OCI-LY3 (cell line): ENCODE measurements at regions not wholly inside any gene's neighbourhood (a gene's known extent, or its start where the extent isn't known, plus 50 kb on each side); places are given as distances from the start of the nearest gene placed in this dataset.

Experiments
- H2AFZ ChIP-seq: fragments of 200-600, 300-600 bp; shearing (Covaris generic); 2 replicates; pipeline ENCODE4 v1.6.0; 2014; ENCODE audit warnings: antibody characterized with exemption, low read depth, low read length
- H3K27ac ChIP-seq: fragments of 200-600, 300-600 bp; sonication (generic); 2 replicates; pipeline ENCODE4 v1.5.1; 2014; ENCODE audit warnings: mild to moderate bottlenecking, low read length, moderate library complexity, mixed read lengths
- H3K27me3 ChIP-seq: fragments of 200-600, 300-600 bp; sonication (generic); 2 replicates; pipeline ENCODE4 v1.6.1; 2014; ENCODE audit warnings: low read depth, low read length, mixed read lengths
- H3K36me3 ChIP-seq: fragments of 200-600, 300-600 bp; sonication (generic); replicated peaks from 2 replicates; pipeline ENCODE3; 2014; ENCODE audit warnings: low read depth, low read length, mixed read lengths
- H3K4me1 ChIP-seq: fragments of 300-600, 200-600 bp; sonication (generic); 2 replicates; pipeline ENCODE4 v1.6.1; 2014; ENCODE audit warnings: low read length, mixed read lengths
- H3K4me2 ChIP-seq: fragments of 200-600, 300-600 bp; sonication (generic); 2 replicates; pipeline ENCODE4 v1.6.1; 2014; ENCODE audit warnings: low read length, mixed read lengths
- H3K4me3 ChIP-seq: fragments of 300-600, 200-600 bp; sonication (generic); 2 replicates; pipeline ENCODE4 v1.5.1; 2014; ENCODE audit warnings: antibody characterized with exemption, mild to moderate bottlenecking, low read length, moderate library complexity
- H3K79me2 ChIP-seq: fragments of 300-600, 200-600 bp; shearing (Covaris generic); 2 replicates; pipeline ENCODE4 v1.6.1; 2014; ENCODE audit warnings: mild to moderate bottlenecking, low read length, mixed read lengths
- H3K9ac ChIP-seq: fragments of 300-600, 200-600 bp; shearing (Covaris generic); 2 replicates; pipeline ENCODE4 v1.6.0; 2014; ENCODE audit warnings: mild to moderate bottlenecking, low read length, moderate library complexity
- H3K9me3 ChIP-seq: fragments of 200-600, 300-600 bp; shearing (Covaris generic); 2 replicates; pipeline ENCODE4 v1.6.1; 2014; ENCODE audit warnings: low read length, mixed read lengths; ENCODE audit not compliant: insufficient read depth
- H4K20me1 ChIP-seq: fragments of 200-600, 300-600 bp; sonication (generic); 2 replicates; pipeline ENCODE4 v1.6.1; 2016; ENCODE audit warnings: low read length, mixed read lengths; ENCODE audit not compliant: insufficient read depth
- CTCF ChIP-seq: fragments of 200-600, 300-600 bp; sonication (generic); IDR thresholded peaks from 2 replicates; pipeline ENCODE4 v1.5.1; 2014; ENCODE audit warnings: antibody characterized with exemption, low read length, low read depth
- EZH2phosphoT487 ChIP-seq: fragments of 200-600 bp; shearing (Covaris generic); IDR thresholded peaks from 2 replicates; pipeline ENCODE4 v1.6.1; 2018; ENCODE audit warnings: antibody characterized with exemption, mixed run types, low read depth

GRCh38 chr13:81197483-81197882, 856.6 kb upstream of the SPRY2 start:
- Histone ChIP-seq H3K9ac (no peak overlapping the region), H3K27ac (no peak overlapping the region), H3K4me1 (no peaks in the 10 kb centered on the region), H2AFZ (no peak overlapping the region), H3K4me2 (no peak overlapping the region), H3K4me3 (no peak overlapping the region), H4K20me1 (no peaks in the 10 kb centered on the region), H3K79me2 (no peaks in the 10 kb centered on the region), H3K27me3 (no peaks in the 10 kb centered on the region), H3K36me3 (no peaks in the 10 kb centered on the region), H3K9me3 (no peaks in the 10 kb centered on the region)
- TF ChIP-seq EZH2phosphoT487, result no peak

GRCh38 chr13:81194362-81194761, 853.4 kb upstream of the SPRY2 start:
- H3K36me3 ChIP-seq, result no peaks in the 10 kb centered on the region
- H3K4me1 ChIP-seq, result no peaks in the 10 kb centered on the region
- no peak overlapping the region for H3K9ac ChIP-seq
- H3K27ac ChIP-seq, result no peak overlapping the region
- no peaks in the 10 kb centered on the region for H3K79me2 ChIP-seq
- no peaks in the 10 kb centered on the region for H3K27me3 ChIP-seq
- no peak overlapping the region for H2AFZ ChIP-seq
- TF ChIP-seq EZH2phosphoT487 (no peak), CTCF (no peak)
- no peaks in the 10 kb centered on the region for H4K20me1 ChIP-seq
- no peak overlapping the region for H3K4me3 ChIP-seq
- no peak overlapping the region for H3K4me2 ChIP-seq
- no peaks in the 10 kb centered on the region for H3K9me3 ChIP-seq

GRCh38 chr13:81184556-81185265, 843.8 kb upstream of the SPRY2 start:
- Histone ChIP-seq H3K9ac (no peak overlapping the region), H2AFZ (no peak overlapping the region), H3K4me3 (no peak overlapping the region), H3K79me2 (no peaks in the 10 kb centered on the region), H4K20me1 (no peaks in the 10 kb centered on the region), H3K27me3 (no peaks in the 10 kb centered on the region), H3K27ac (no peak overlapping the region), H3K4me2 (no peak overlapping the region), H3K9me3 (no peaks in the 10 kb centered on the region), H3K4me1 (no peaks in the 10 kb centered on the region), H3K36me3 (no peaks in the 10 kb centered on the region)
- no peak for TF ChIP-seq EZH2phosphoT487
- TF ChIP-seq CTCF, result no peak

GRCh38 chr13:81172603-81173002, 831.7 kb upstream of the SPRY2 start:
- no peaks in the 10 kb centered on the region for H3K36me3 ChIP-seq
- H2AFZ ChIP-seq, result peak overlapping the region; percentile 24; the same call in 1 of the 2 replicates
- no peak overlapping the region for H3K9ac ChIP-seq
- no peak overlapping the region for H3K27ac ChIP-seq
- H4K20me1 ChIP-seq, result no peaks in the 10 kb centered on the region
- H3K9me3 ChIP-seq, result no peaks in the 10 kb centered on the region
- TF ChIP-seq CTCF, result no peak
- TF ChIP-seq EZH2phosphoT487, result no peak
- H3K4me1 ChIP-seq, result peaks cover 6% of the 10 kb centered on the region; the same call in 1 of the 2 replicates
- no peak overlapping the region for H3K4me3 ChIP-seq
- H3K4me2 ChIP-seq, result no peak overlapping the region
- H3K79me2 ChIP-seq, result no peaks in the 10 kb centered on the region
- no peaks in the 10 kb centered on the region for H3K27me3 ChIP-seq
